GM21423 (cell line): ENCODE measurements at regions not wholly inside any gene's neighbourhood (a gene's known extent, or its start where the extent isn't known, plus 50 kb on each side); places are given as distances from the start of the nearest gene placed in this dataset.
"Not testable (repeated sequence)": the region's sequence is repeated elsewhere in the genome, so short reads cannot be mapped to it uniquely, and the experiment has no call there.

Experiments used
- ATAC-seq: cut with Tn5 transposase; IDR thresholded peaks from one replicate; pipeline ENCODE4 v1.9.1; 2021; ENCODE audit warnings: mild to moderate bottlenecking, moderate library complexity; ENCODE audit not compliant: unreplicated experiment

DNA sequence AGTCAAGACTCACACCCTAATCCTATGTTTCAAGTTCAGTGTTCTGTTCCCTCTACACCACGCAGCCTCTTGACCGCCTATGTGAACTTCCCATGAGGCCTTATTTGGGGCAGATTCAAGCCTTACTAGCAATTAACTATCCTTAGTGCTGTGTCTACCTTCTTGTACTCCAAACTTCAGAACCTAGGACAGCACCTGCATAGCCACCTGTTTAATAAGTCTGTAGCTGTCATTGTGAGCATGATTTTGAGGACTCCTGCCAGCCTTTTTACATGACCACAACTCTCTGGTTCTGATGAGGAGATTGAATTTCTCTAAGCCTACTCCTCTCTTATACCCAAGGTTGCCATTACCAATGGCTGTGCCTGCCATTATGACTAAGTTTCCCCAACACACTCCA lies 50.8 kb upstream of the PCSK1 start:
- no peak for ATAC-seq

DNA sequence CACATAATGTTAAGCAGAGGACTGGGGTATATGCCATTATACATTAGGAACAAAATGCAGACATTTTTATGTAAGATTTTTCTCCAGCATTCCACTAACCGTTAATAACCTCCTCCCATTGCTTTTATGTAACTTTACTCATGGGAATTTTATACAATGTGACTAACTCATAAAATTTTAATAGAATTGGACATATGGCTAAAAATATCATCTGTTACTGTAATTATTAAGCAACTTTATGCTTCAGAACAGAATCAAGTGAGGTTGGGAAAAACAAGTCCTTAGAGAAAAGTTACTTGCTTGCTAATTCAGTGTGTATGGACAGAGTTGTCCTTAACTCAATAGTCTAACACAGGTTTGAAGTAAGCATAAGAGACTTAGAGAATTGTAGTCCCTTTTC lies 54.8 kb upstream of the PCSK1 start:
- ATAC-seq = no peak

DNA sequence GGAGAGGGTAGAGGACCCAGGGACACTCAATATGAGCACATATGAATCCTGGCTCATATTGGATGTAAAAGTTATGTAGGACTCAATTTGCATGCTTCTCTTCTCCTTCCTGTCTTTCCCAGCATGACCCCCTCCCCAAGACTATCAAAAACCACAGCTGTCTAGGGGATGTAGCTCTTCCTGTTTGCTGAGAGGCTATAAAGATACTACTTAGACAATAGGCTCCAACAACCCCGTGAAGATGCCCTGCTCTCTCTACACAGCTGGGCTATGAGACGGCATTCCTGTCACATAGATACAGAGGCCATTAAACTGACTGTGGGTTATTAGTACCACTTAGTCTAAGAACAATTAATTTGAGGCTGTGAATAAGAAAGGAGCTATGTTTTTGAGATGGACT lies 56.5 kb upstream of the PCSK1 start:
- no peak for ATAC-seq

DNA sequence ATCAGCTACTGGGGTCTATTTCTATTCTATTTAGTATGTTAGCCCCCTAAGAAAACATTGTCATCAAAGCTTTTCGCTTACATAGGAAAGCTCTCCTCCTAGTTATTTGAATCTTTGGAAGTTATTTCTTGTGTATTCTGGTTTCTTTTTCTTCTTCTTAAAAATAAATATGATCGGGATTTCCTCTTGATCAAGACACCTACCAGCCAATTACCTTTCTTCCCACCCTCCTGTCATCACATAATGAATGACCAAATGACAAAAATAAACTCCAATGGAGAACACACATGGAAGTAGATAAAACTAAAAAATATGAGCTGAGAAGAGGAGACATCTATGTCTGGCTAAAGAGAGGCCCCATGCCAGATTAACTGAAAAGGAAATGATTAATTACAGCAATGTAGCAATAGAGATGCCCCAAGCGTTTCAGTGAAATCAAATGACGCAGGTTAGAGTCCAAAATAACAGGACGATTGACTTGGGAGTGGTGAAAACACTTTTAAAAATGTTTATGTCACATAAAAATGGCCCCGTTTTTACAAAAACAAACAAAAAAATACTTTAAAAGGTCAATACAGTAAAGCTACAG lies 59.5 kb upstream of the PCSK1 start:
- no peak for ATAC-seq

DNA sequence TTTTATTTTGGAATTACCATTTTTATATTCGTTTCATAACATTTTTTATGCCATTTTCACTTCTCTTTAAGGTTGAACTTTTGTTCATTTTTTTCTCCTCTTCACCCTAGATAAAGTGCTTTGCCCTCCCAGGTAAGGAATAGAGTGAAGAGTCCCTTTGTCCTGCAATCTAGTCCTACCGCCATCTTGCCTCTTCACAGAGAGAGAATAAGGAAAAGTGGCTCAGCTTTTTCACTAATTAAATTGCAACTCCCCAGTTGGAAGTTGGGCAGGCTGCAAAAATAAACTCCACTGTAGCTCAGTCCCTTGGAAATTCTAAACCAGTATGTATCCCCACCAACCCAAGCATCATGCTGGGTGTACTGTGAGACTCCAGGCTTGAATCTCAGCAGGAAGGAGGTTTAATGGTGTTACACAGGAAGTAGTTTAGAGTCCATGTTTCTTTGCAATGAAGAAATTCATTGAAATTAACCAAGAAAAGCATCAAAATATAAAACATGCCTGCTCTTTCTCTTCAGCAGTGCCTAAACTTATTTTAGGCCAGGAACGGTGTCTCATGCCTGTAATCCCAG lies 60.3 kb upstream of the PCSK1 start:
- ATAC-seq = no peak

DNA sequence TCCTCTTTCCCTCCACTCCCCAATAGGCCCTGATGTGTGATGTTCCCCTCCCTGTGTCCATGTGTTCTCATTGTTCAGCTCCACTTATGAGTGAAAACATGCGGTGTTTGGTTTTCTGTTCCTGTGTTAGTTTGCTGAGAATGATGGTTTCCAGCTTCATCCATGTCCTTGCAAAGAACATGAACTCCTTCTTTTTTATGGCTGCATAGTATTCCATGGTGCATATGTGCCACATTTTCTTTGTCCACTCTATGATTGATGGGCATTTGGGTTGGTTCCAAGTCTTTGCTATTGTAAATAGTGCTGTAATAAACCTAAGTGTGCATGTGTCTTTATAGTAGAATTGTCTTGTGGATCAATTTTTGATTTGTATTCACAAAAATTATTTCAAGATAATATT lies 62.4 kb upstream of the PCSK1 start:
- not testable (repeated sequence) for ATAC-seq

DNA sequence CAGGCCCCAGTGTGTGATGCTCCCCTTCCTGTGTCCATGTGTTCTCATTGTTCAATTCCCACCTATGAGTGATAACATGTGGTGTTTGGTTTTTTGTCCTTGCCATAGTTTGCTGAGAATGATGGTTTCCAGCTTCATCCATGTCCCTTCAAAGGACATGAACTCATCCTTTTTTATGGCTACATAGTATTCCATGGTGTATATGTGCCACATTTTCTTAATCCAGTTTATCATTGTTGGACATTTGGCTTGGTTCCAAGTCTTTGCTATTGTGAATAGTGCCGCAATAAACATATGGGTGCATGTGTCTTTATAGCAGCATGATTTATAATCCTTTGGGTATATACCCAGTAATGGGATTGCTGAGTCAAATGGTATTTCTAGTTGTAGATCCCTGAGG lies 64.0 kb upstream of the PCSK1 start:
- not testable (repeated sequence) for ATAC-seq

DNA sequence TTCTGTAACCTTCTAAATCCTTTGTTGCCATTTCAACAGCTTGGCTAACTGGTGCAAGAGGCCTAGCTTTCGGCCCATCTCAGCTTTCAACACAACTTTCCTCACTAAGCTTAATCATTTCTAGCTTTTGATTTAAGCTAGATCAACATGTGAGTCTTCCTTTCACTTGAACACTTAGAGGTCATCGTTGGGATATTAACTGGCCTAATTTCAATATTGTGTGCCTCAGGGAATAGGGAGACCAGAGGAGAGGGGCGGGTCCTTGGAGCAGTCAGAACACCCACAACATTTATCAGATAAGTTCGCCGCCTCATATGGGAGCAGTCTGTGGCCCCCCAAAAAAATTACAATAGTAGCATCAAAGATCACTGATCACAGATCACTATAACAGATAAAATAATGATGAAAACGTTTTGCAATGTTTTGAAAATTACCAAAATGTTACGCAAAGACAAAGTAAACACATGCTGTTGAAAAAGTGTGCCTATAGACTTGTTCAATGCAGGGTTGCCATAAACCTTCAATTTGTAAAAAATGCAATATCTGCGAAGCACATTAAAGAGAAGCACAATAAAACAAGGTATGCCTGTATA lies 66.8 kb upstream of the PCSK1 start:
- ATAC-seq = no peak

DNA sequence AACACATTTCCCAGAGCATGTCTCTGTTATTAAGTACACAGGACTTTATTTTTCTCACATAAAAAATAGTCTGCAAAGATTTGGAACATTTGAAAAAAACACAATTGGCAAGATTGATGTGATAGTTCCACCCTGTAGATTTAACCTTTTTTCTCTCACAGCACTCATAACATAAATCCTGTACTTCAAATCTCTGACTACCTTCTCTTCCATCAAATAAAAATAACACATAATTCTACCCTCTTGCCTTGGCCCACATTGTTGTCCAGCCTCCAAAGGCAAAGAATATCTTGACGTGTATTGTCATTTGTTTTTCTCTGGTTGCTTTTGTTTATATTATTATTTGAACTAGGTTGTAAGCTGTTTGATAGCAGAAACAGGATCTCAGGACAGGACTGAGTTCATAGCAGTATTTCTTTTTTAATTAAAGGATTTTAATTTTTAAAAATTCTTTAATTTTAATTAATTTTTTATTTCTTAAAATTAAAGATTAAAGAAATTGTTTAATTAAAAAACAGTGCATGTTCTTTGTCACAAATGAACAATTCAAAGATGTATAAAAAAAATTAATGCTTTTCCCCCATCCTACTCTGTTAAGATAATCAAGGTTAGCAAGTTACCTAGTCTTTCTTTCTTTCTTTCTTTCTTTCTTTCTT lies 69.1 kb upstream of the PCSK1 start:
- ATAC-seq = no peak

DNA sequence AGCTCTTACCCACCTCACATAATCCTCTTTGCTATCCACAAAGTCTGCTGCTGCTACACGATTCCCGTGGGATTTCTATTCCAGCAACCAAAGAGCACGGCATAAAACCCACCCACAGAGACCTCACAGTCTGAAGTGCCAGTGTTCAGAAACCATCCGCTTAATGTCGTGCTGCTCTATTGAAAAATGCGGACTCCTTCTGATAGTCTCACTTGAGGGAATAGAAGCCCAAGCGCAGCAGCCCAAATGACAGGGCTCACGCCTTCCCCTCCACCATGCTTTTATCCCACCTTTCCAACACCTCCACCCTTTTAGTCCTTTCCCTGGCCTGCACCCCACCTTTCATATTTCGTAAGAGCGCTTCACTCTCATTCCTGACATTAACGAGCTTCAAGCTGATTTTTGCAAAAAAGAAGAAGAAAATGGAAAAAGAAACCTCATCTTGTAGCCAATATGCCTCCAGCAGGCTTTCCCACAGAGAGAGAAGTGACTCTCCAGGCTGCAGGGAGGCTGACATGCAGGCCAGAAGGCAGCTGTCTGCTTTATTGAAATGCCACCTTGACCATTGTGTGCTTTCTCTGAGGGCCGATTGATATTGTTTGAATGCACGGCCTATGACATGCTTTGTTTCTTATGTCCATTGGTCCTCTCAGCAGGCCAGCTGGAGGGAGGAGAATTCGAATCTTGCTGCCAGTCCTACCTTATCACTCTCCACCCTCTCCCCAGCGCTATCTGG lies 70.6 kb upstream of the PCSK1 start:
- ATAC-seq = no peak

DNA sequence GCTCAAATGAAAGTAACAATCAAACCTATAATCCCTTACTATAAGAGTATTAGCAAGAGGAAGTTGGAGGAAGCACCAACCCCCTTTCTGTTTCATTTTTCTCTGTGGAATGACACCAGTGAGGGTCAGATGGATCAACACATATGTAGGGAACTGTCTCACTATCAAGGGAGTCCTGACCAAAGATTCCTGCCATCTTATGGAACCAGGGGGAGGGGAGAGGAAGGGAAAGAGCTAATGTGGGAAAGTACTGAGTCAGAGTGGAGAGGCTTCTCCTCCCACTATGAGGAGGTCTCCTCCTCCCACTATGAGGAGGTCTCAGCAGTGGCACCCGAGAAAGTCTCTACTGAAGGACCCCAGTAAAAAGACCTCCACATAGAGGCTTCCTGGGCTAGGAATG lies 73.3 kb upstream of the PCSK1 start:
- ATAC-seq = no peak

DNA sequence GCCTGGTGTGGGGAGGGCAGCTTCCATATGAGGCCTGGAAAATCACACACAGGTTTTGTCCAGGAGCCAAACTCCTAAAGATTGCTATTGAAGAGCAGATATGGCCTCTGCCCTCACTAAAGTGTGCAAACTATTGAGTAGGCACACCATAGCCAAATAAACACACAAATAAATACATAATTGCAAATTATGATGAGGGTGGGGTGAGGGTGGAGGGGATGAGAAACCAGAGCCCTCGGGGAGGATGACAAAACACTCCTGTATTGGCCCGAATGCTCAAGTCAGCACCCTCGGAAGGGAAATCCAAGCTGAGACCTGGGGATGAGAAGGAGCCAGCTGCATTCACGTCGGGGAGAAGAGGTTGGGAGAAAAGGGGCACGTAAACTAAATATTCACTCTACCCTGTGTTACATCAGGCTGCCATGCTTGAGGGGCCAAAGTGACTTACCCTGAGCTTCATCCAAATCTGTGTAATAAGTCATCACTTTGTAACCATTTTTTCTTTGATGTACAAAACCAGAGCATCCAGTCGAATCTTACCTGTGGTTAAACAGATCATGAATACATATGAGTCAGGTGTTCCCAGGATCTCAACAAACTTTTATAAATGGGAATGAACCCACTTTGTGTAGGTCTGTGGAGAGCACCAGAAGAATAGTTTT lies 73.9 kb upstream of the PCSK1 start:
- ATAC-seq = no peak

DNA sequence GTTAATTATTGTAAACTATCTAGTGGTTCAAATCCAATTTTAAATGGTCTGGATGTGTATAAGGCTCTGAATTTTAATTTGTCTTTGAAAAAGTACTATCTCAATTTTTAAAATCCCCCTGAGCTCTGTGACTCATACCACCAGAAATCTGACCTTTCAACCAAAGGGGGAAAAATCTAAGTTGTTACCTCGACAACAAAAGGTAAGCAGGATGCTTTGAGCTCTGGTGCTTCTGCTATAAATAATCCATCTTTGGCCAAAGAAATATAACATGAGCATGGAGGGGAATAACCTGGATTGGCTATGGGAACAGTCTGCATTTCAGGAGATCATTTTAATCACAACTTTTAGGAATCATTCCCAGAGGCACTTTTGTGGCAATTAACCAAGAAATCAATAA lies 76.3 kb upstream of the PCSK1 start:
- no peak for ATAC-seq

DNA sequence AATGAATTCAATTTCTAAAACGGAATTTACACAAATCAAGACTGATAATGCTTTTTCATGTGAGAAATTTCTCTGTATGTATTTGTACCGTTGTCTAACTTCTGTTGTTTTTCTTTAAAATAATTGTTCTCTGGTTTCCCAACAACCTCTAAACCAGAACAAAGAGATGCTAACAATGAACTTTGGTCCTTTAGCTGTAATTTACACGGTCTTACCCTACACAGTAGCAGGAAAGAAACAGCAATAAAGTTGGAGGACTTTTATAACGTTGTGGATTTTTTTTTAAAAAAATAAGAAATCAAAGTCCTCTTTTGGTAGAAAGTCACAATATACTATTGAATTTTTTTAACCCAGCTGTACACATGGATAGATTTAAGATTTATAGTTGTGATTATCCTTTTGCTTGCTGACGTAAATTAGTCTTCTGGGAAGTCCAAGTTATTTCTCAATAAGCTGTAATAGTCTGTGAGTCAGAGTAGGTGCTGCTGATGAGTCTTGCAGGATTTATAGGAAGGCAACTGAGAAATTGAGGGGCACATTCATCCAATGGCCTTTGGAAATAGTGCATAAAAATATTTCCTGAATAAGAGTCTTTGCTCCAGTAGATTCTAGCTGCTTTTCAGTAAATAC lies 76.8 kb upstream of the PCSK1 start:
- ATAC-seq = no peak

DNA sequence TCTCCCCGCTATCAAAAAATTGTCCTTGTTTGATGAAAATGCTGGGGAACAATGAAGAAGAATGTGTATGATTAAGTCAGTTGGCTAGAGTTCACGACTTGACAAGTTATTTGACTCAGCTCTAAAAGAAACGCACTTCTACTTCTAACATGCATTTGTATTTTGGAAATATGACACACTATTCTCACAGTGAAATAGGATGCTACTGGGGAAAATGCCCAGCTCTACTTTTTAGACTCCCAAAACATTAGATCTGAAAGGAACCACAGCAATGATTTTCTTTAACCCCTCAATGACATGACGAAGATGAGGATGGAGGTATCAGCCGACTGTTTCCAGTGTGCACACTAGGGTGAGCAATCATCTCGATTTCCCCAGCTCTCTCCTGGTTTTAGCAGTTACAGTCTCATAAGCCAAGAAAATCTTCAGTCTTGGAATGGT lies 83.6 kb upstream of the PCSK1 start:
- no peak for ATAC-seq

DNA sequence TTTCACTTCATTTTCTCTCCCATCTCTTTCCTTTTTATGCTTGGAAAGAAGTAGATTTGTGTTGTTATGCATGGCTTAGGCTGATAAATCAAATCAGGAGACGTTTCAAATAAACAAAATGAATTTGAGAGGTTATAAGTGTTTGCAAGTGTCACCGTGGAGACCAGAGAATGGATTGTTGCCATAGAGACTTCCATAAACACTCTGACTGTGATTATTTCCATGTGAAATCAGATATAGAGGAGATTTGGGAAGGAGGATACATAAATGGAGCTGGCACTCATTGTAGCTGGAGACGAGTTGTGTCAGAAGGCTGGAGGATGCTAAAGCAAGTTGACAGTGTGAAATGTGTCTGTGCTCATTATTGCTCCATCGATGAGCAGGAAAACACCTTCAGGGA lies 84.2 kb upstream of the PCSK1 start:
- no peak for ATAC-seq

DNA sequence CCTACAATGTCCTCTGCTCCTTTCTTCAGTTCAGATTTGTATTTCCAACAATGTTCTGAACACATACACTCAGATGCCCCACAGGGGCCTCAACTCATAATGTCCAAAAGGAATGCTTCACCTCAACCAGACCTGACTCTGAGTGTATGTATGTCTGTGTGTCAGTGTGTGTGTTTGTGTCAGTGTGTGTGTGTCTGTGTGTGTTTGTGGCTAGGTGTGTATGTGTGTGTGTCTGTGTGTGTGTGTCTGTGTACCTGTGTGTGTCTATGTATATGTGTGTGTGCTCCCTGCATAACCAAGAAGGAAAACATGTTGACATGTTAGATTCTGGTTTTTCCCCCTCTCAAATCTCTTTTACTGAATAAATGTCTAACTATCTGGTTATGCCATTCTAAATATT lies 87.3 kb upstream of the PCSK1 start:
- no peak for ATAC-seq

DNA sequence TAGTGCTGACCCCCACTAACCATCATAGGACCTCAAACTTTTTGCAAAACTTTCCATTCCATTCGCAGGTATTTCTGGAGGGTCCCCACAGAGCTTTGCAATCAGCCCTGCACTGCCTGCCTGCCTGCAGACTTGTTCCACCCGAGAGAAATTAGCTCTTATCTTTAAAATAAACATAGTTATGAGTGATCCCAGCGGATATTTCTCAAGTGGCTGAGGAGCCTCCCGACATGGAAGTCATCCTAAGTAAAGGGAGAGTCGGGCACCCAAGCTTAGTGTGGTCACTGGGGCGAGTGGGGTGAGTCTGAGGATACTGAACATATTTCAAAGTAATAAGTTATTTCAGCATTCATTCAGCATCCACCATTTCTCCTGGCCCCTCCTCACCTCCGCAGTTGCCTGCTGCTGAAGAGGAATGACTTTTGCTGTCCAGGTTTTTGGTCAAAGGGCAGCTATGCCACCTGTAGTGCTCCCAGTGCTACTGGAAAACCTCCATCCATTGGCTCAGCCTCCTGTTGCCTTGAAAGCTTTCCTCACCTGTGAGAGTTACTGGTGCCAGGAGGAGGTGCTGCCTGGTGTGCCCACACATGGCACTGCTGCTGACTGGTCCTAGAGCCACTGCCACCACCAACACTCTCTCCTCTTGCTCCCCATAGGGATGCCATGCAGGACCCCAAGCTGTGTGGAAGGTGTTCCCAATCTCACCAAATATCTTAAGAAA lies 89.7 kb upstream of the PCSK1 start:
- ATAC-seq = no peak

DNA sequence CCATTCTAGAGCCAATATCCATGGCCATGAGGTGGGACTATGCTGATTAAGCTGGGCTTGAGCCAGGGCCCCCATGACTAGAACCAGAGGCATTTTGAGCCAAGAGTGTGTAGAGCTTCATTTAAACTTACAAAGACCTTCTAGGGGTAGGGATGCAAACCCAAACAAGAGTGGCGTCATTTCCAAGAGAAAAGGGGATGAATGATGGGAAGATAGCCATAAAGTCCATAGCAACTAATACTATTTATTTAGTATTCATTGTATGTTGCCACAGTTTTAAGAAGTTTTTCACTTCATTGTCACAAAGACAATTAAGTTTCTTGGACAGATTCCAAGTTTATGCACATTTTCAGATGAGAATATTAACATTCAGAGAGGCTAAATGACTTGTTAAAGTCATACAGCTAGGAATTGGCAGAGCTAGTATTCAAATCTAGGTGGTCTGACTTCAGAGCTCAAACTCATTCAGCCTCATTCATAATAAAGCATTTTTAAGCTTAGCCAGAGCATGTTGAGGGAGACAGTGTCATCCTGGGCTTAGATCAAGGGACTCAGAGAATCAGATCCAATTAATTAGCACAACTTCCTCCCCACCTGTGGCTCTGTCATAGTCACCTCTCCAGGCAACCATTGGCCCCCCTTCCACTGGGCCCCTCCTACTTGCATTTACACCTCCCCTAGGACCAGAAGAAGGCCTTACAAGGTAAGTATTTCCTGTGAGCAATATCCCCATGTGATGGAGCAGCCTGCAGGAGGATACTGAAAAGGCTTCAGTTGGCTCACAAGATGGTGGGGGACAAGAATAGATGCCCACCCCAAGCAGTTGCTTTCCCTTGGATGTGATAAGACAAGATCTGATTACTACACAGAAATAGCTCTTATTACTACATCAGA lies 95.0 kb upstream of the PCSK1 start:
- no peak for ATAC-seq
